ENCODE measurements at regions not wholly inside any gene's neighbourhood (a gene's known extent, or its start where the extent isn't known, plus 50 kb on each side); places are given as distances from the start of the nearest gene placed in this dataset.

- Histone ChIP-seq H3K27me3 (no peaks in the 10 kb centered on the region), H3K4me3 (no peak overlapping the region), H3K27ac (no peak overlapping the region), H3K36me3 (no peaks in the 10 kb centered on the region), H3K9me3 (peaks cover 0 to 11% (median 6%) of the 10 kb centered on the region in 4 donors), H3K4me1 (peaks cover 0 to 8% (median under 1%) of the 10 kb centered on the region in 4 donors)
- intact Hi-C loops (cut with DNase I; ENCODE audit: low total_unique reads): no loop called here
- TF ChIP-seq CTCF (IDR thresholded peaks at IDR 0.05) (no peak), POLR2AphosphoS5 (IDR thresholded peaks at IDR 0.05) (no peak), EP300 (IDR thresholded peaks at IDR 0.05) (no peak), POLR2A (IDR thresholded peaks at IDR 0.05) (no peak)
- no peak for DNase-seq
- WGBS, 5 donors: 56 to 73% (median 63%) methylated on average over 3 of the region's 3 CpGs
Observed at GRCh38 chr1:78231477-78231876, 185.7 kb downstream of the GIPC2 start.

- intact Hi-C loops (cut with DNase I; ENCODE audit: low total_unique reads): no loop called here
Observed at GRCh38 chr1:78231894-78232293, 186.1 kb downstream of the GIPC2 start.

GRCh38 chr1:78232630-78233029, 186.9 kb downstream of the GIPC2 start:
- Histone ChIP-seq H3K9me3 (peaks cover 0 to 1% (median under 1%) of the 10 kb centered on the region in 4 donors), H3K27me3 (no peaks in the 10 kb centered on the region), H3K4me1 (peaks cover 0 to 17% (median 6%) of the 10 kb centered on the region in 4 donors), H3K4me3 (no peak overlapping the region), H3K27ac (no peak overlapping the region), H3K36me3 (no peaks in the 10 kb centered on the region)
- no peak for DNase-seq
- intact Hi-C loops (cut with DNase I; ENCODE audit: low total_unique reads): no loop called here
- no peak for TF ChIP-seq EP300 (IDR thresholded peaks at IDR 0.05)
- TF ChIP-seq CTCF (IDR thresholded peaks at IDR 0.05): no peak
- no peak for TF ChIP-seq POLR2AphosphoS5 (IDR thresholded peaks at IDR 0.05)
- no peak for TF ChIP-seq POLR2A (IDR thresholded peaks at IDR 0.05)

More at GRCh38 chr1:78231894-78232293, 186.1 kb downstream of the GIPC2 start:
- peaks cover 0 to 11% (median 2%) of the 10 kb centered on the region in 4 donors for H3K4me1 ChIP-seq
- no peaks in the 10 kb centered on the region for H3K36me3 ChIP-seq
- H3K9me3 ChIP-seq: peaks cover 0 to 8% (median 5%) of the 10 kb centered on the region in 4 donors
- H3K27me3 ChIP-seq: no peaks in the 10 kb centered on the region
- H3K27ac ChIP-seq: no peak overlapping the region
- H3K4me3 ChIP-seq: no peak overlapping the region
- DNase-seq: no peak
- TF ChIP-seq CTCF (IDR thresholded peaks at IDR 0.05) (no peak), EP300 (IDR thresholded peaks at IDR 0.05) (no peak), POLR2A (IDR thresholded peaks at IDR 0.05) (no peak)

GRCh38 chr1:78234496-78234895, 188.7 kb downstream of the GIPC2 start:
- no peak for DNase-seq
- Histone ChIP-seq H3K36me3 (no peaks in the 10 kb centered on the region), H3K9me3 (no peaks in the 10 kb centered on the region), H3K4me3 (no peak overlapping the region), H3K27me3 (no peaks in the 10 kb centered on the region), H3K4me1 (peaks cover 0 to 17% (median 8%) of the 10 kb centered on the region in 4 donors), H3K27ac (no peak overlapping the region)
- intact Hi-C loops (cut with DNase I; ENCODE audit: low total_unique reads): no loop called here
- TF ChIP-seq POLR2AphosphoS5 (IDR thresholded peaks at IDR 0.05): no peak
- TF ChIP-seq CTCF (IDR thresholded peaks at IDR 0.05): no peak
- TF ChIP-seq POLR2A (IDR thresholded peaks at IDR 0.05): no peak
- WGBS, 5 donors: 43 to 77% (median 74%) methylated on average over 3 of the region's 3 CpGs
